Inferior parietal cortex (tissue), 1 donor: ENCODE measurements at regions not wholly inside any gene's neighbourhood (a gene's known extent, or its start where the extent isn't known, plus 50 kb on each side); places are given as distances from the start of the nearest gene placed in this dataset.
"Not testable (repeated sequence)": the region's sequence is repeated elsewhere in the genome, so short reads cannot be mapped to it uniquely, and the experiment has no call there.

ENCODE experiments used
- DNase-seq: peaks from one replicate; pipeline ENCODE4 v3.0.0-alpha.2; 2016; ENCODE audit errors: extremely low spot score

DNA sequence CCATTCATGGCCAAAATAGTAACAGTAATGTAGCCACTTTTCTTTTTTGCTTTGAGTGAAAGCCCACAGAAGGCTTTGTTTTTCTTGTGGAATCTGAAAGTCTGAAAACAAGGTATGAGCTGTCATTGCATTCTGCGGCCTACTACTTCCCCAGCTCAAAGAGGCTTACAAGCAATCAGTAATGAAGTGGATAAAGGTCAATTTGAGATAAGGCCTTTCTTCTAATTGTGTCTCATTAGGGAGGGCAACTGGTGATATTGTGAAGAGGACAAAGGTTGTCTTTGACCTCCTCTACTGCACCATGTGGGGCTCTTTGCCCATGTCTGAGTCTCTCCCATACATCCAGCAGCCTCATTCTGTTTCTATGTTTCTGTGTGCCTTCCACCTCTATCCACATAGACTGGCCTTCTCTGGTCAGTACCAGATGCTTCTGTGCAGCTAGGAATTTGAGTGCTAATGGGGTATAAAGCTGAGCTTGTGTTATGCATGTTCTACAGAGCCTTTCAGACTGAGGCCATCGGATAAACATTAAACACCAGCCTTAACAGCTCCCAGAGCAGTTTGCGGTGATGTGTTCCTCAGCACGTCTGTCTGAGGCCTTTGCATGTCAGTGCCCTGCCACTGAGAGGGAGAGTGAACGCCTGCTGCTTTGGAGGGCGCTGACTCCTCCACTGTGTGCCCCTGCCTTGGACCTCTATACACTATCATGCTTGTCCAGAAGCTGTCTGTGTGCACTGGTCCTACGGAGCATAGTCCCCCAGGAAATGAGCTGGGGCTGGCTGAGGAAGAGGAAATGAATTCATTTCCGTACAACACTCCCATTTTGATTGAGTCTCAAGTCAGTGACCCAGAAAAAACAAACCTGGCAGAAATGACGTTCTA is 80.2 kb downstream of the SH2D1A start:
- no peak for DNase-seq

DNA sequence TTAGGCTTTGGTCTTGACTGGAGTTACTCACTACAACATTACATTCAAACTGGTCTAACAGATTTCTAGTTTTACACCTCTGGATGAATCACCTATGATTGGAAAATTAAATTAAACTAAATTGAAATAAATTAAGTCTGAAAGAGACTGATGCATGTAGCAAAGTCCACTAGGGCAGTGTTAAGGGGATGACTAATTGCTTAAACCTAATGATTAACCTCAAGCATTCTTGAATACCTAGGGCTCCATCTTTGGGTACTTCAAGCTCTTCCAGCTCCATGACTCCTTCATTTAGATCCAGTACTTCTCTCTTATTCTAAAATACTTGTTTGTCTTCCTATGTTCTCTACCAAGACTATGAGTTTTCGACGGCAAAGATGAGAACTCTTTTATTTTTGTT is 86.8 kb downstream of the SH2D1A start:
- DNase-seq: no peak

DNA sequence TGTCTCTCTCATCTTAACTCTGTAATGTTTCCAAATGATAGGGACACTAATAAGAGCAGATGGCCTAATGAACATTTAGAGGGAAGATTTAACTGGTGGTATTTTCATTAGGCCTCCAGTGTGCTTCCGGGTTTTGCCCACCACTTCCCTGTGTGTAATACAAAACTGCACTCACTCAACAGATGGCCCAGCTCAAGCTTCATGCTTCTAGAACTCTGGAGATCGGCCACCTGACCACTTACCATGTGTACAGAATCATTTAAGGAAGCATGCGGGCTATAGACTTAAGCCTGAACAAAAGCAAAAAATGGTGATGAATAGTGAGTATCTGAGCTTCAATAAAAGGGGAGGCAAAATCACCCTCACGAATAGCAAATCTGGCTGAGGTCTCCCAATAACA is 89.3 kb downstream of the SH2D1A start:
- no peak for DNase-seq

DNA sequence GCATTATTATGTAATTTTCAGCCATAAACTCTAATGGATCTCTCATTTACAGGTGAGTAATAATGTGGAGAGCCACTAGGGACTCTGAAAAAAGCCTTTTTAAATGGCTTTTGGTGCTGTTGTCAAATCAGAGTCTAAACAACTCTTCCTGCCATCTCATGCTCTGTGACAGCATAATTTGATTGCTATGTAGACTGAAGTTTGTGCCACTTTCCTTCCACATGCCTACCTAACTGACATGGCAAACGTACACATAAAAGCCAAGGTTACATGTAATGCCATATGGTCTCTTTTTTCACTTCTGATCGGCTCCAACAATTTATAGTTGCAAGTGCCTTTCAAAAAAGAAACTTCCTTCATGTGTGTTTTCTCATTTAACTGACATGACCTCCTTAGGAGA is 94.3 kb downstream of the SH2D1A start:
- DNase-seq: no peak

DNA sequence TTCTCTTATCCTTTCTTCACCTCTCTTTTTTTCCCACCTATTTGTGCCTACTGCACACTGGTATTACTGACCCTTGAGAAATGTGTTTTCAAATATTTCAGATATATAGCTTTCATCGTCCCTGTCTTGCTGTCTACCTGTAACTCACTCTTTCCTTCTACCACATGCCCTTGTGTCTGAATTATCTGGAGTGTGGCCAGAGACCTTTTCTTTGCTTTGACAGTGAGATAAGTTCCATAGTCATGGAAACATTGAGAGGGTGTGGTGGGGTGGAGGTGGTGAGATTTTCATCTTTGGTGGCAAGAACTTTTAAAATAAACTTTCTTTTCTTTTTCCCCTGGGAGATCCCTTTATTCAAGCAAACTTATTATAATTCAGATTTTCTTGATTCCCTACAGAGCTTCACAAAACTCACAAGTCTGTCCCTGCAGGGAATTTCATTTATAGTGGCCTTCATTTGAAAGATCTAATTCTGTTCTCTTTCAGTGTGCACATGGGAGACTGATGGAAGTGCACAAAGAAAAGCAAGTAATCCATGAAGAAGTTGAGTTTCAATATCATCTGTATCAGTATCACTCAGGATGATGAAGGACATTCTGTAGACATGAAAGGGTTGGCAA is 95.7 kb downstream of the SH2D1A start:
- no peak for DNase-seq

DNA sequence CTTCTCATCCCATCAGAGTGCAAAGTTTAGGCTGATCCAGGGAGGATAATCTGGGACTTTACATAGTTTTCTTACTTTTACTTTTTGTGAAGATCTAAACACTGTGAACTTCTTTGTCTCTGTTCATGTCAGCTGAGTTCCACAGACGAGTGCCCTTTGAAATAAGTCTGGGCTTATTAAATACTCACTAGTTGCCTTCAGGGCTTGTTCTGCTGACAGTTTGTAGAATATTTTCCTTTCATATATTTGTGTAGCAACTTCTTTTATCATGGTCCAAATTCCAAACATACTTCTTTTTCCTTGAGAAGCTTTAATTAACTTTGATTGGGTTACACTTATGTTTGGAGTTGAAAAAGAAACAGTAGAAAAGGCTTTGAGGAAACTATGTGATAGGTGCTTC is 109.6 kb downstream of the SH2D1A start:
- DNase-seq: no peak

DNA sequence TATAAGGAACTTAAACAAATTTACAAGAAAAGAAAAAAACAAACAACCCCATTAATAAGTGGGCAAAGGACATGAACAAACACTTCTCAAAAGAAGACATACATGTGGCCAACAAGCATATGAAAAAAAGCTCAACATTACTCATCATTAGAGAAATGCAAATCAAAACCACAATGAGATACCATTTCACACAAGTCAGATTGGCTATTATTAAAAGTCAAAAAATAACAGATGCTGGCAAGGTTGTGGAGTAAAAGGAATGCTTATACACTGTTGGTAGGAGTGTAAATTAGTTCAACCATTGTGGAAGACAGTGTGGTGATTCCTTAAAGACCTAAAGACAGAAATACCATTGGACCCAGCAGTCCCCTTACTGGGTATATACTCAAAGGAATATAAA is 113.5 kb downstream of the SH2D1A start:
- not testable (repeated sequence) for DNase-seq

DNA sequence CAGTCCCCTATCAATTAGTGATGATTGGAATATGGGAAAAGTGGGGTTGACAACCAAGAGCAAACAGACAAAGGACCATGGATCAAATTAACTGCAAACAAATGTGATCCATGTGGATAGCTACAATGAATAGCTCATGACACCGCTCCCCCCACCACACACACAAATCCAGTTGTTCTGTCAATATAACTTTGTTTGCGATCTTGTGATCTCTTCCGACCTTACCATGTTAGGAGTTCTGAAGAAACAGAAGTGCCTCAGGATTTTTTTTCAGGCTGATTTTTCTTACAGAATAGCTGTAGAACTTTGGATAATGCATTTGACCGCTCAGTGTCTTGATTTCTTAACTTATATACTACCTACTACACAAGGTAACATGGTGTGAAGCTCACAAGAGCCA is 116.6 kb downstream of the SH2D1A start:
- DNase-seq: no peak

DNA sequence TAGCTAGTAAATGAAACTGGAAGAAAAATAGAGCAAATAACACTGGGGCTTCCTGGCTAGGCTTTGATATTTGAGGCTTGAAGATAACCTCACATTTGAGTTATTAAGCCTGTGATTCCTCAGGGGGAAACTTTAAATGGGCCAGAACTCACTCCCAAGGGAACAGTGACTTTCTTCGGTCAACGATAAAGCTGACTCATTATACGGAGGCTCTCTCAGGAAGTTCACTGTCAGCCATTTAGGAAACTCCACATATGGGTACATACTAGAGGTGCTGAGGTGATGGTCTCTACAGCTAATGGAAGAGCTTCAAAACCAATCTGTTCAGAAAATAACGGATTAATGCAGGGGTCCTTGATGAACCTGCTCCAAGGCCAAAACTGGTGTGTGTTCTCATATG is 120.8 kb downstream of the SH2D1A start:
- no peak for DNase-seq

DNA sequence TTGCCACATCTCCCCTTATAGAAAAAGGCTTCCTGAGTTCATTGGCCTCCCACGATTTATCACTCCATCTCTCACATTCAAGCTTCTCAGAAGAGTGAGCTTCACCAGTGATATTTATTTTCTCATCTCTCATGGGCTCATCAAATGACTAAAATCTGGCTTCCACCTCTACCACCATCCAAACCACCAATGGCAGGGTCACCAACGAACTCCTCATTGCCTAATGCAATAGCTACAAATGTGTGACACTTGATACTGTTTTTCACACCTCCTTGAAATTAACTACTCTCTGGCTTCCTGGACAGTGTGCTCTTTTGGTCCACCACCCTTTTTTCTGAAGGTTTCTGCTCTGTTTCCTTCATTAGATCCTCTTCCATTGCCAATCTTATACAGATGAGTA is 129.0 kb downstream of the SH2D1A start:
- no peak for DNase-seq

DNA sequence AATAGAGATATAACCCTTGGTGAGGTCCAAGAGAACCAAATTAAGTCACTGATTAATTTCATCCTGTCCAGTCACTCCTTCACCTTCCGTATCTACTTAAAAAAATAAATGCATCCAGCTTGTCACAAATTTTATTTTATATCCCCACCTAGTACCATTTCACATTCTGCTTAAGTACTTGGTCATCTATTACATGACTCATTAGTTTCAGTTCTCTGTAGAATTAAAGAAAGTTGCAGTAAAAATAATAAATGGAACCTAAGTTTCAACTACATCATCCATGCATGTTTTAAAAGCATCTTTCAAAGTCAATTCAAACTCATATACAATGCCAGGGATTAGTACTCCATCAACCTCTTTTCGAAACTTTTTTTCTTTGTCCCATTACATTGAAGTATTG is 130.2 kb downstream of the SH2D1A start:
- no peak for DNase-seq

DNA sequence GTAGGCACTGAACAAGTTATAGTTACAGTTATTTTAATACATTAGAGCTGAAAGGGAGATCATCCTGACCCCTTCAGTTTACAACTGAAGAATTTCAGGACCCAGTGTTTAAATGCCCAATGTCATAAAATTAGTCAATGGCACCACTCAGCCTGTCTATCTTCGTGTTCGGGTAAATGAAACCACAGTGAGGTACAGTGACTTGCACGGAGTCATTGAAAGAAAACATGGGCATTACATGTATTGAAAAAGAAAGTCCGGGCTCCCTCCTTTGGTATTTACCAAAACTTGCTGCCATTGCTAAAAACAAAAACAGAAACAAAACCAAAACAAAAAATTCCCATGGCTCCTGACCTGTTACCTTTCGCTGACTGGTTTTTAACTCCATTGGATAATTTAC is 131.7 kb downstream of the SH2D1A start:
- DNase-seq: no peak

DNA sequence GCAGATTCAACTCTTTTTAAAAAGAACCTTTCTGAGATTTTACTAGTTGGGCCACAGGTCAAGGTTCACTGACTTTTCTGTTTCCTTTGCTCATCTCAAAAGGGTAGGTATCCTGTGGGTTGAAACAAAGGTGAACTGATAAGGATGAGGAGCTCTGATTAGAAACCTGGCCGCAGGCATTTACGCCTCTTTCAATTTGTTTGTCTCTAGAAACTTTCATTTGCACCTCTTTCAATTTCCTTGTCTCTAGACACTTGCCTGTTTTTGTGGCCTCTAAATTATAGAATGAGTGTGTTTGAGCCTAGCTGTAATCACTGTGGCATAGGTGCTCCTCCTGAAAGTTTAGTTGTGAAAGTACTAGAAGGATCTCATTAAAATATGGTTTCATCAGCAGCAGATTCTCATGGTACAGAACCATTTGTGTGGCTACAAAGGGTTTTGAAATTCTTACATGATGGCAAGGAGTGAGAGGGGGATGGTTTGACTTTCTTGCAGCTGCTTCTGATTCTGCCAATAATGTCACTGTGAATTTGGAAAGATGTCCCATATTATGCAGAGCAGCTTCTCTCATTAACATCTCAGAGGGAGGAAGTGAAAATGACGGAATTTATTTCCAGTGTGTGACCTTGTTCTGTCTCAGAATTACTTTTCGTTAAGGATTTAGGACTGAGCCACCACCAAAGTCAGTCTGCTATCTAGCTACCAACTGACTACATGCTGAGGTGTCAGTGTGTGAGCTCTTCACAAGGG is 142.2 kb downstream of the SH2D1A start:
- no peak for DNase-seq

DNA sequence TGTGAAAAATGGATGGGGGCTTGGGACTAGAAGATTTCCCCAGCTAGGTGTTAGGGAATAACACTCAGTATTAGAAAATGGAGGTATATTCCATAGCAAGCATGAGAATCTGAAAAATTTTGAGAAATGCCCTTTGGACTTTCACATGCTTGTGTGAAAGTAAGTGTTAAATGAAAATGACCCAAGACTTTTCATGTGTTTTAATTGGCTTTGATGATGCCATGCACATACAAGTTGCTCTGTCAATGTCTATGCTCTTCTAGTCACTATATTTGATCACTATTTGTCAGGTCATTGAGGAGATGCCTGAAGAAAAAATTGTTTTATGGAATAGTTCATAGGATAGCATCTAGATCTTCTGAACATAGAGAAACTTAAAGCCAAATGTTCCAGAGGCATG is 147.6 kb downstream of the SH2D1A start:
- no peak for DNase-seq

DNA sequence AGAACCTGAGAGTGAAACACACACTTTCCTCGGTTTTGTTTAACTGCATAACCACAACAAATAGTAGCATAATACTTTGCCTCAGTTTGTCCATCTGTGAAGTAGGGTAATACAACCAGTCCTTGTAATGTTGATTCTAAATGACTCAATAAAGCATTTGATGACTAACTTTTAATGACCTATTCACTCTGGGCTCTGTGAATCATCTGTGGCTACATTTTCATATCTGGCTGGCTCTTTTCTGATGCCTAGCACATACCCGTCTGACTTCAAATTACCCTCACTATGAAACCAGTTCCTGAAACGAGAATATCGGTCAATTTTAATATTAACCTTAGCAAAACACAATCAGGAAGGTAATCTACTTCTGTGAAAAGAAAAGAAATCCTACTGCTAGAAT is 151.0 kb downstream of the SH2D1A start:
- DNase-seq: no peak

DNA sequence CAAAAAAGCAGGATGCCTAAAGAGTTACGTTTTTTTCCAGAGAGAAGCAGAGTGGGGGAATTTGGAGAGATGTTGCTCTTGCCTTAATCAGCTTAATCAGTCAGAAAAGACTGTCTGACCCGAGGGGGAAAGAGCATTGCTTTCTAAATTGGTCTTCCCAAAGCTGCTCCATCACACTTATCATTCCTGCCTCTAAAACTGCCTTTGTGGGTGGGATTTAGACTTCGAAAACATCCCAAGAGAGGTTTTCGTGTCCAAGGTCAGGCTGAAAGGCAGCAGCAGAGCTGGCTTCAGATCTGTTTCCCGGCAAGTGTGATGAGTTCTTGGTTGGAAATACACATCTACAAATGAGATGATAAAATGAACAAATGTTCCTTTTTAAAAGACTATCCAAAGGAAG is 155.2 kb downstream of the SH2D1A start:
- no peak for DNase-seq

DNA sequence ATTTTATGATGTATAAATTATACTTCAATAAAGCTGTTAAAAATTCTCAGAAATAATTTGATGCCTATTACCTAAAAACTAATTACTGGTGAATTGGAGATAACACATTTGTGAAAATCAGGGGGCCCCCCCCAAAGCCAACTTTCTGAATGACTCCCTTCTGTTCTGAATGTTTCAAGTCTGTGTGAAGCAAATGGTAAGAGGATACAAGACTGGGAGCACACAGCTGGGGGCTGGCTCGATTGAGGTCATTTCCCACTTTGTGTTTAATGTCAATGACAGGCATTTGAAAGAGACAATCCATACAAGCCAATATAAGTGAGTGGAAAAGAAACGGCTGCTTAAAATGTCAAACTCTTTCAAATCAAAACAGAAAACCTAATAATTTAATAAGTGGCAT is 155.8 kb downstream of the SH2D1A start:
- no peak for DNase-seq

DNA sequence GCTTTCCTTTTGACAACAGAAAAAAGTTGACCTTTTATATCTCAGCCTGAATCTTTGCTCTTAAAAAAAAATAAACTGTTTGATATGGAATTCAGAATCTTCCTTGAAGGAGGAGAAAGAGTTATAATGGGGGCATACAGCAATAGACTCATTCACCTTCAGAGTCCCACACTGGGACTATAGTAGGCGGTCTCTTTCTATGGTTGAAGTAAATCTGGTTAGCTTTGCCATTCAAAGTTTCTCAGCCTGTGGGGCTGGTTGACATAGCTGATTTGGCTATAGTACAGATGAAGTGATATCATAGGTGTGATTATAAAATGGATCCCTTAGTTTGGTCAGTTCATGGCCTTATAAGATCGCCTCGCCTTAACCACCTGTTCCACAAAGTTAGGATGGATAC is 156.2 kb downstream of the SH2D1A start:
- no peak for DNase-seq

DNA sequence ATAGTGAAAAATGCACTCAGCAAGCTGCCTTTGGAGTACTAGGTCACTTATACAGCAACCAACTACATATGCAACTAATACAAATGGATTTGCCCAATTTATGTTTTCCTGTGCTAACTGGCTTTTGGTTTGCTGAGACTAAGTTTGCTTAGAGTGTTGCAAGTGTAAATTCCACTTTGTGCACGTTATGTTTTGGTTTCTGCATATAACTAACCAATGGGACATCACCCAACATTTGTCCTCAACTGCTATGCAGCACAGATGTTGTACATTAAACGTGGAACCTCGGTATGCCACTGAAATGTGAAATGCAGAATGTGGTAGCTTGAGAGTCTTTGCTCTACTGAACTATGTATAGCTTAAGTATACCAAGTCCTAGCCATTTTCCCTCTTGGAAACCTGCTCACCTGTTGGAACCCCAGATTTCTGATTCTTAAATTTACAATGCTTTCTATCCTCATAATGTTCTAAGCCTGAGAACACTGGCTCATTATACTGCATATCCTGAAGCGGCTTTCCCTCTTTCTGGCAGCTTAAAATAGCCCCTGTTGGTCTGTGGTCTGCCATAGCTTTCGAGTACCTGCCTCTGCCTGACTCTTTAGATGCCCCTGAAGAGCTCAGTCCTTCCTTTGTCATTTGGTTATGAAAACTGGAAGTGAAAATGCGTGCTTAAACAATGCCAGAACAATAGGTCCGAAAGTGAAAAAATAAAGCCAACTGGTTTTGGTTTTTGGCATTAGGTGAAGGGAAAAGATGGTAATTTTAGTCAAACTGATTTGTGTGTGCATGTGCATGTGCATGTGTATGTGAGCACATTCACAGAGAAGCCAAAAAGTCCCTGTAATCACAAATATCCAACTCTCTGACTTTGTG is 158.0 kb downstream of the SH2D1A start:
- no peak for DNase-seq

DNA sequence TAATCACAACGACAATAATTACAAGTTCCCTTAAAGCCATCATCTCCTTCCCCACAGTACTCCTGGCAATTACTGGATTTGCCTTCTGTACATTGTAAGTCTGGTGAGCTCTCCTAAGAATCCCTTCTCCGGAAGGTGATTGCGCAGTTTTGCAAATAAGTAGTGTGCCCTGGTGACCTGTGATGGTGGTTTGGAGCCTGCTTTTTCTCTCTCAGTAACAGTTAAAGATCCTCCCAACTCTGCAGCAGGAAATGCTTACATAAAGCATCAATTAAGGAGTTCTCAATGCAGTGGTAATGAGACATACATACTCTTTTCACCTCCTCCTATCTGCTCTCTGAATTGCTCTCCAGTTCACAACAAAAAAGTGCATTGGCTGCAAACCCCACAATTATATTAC is 159.7 kb downstream of the SH2D1A start:
- DNase-seq: no peak

DNA sequence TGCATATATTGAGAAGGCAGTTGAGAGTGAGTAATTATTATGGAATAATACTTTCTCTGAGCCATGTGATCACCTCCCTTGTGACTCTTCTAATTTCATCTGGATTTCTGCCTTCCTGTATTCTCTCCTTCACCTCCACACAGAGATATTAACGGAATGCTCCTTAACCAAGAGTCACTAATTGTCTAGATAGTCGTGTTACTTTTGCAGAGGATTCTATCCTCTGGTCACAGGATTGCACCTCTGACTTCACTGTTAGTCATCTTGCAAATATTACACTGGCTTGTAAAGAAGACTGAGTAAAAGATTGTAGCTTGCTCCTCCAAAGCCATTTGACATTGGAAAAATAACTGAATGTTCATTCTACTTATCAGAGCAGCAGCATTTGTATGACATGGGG is 160.9 kb downstream of the SH2D1A start:
- no peak for DNase-seq

DNA sequence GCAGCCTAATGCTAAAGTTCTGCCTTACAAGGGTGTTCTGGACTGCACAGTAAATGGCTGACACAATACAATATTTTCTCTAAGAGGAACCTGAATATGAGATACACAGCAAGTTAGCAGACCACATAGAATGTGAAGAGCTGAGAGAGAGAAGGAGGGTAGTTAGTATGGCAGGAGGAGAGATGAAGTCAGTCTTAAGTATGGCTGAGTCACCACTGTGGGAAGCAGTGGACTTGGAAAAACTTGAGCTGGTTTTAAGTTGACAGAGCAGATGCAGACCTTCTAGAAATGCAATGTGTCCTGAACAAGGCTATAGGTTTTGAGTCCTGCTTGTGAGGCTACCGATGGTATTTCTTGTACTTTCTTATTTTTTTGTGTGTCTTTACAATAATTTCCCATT is 172.5 kb downstream of the SH2D1A start:
- no peak for DNase-seq
